Retinal pigment epithelial cell (primary cell): ENCODE measurements at regions not wholly inside any gene's neighbourhood (a gene's known extent, or its start where the extent isn't known, plus 50 kb on each side); places are given as distances from the start of the nearest gene placed in this dataset.

ENCODE experiments used
- DNase-seq: peaks from one replicate; pipeline ENCODE4 v3.0.0-alpha.2; 2010; ENCODE audit warnings: low read depth
- H3K4me3 ChIP-seq: 2 replicates; pipeline ENCODE4 v1.5.1; 2011; ENCODE audit warnings: mild to moderate bottlenecking, low read length, control low read depth, moderate library complexity
- CTCF ChIP-seq: conservative IDR thresholded peaks from 2 replicates; pipeline ENCODE4 v1.5.1; 2011; ENCODE audit warnings: low read depth, low read length, control low read depth, inconsistent platforms

GRCh38 chr2:221704442-221704841 lies 132.3 kb upstream of the EPHA4 start:
- no peak for DNase-seq
- no peak for TF ChIP-seq CTCF
- H3K4me3 ChIP-seq, result no peak overlapping the region

DNA sequence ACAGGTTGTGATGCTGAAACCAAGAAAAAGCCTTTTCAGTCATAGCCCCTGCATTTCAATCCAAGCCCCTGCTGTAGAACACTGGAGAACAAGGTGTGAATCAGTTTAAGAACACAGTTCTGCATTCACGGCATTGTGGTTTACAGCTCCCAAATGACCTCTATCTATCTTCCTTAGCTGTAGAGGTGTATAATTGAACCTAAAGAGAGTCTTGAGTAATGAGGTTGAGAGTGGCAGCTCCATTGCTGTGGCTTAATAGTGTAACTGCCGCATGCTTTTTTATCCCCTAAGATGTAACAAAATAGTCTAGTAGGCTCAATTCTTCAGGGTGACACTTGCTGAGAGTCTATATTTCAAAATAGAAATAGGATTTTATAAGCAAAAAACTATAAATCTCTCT lies 121.3 kb upstream of the EPHA4 start:
- TF ChIP-seq CTCF, result no peak
- no peak for DNase-seq
- no peak overlapping the region for H3K4me3 ChIP-seq

- DNase-seq, result no peak
- H3K4me3 ChIP-seq, result no peak overlapping the region
- TF ChIP-seq CTCF, result no peak
These were observed 119.5 kb upstream of the EPHA4 start for GRCh38 chr2:221691571-221691970.

GRCh38 chr2:221689140-221689539 lies 117.0 kb upstream of the EPHA4 start:
- no peak for DNase-seq
- no peak overlapping the region for H3K4me3 ChIP-seq
- no peak for TF ChIP-seq CTCF

DNA sequence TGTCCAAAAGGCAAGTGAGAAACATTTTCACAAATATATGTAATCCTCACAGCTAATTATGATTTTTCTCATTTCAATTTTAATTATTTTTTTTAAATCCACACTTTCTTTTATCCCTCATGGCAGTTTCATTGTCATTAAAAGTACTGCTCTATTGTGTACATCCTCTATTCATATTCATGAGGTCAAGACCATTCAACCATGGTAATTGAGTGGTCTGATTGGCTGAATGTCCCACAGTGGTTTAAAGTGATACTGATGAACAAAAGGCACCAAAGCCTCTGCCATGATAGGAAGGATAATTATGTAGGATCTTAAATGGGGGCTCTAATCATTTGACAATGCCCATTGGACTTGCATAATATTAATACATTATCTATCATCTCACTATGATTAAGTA lies 108.4 kb upstream of the EPHA4 start:
- H3K4me3 ChIP-seq, result no peak overlapping the region
- TF ChIP-seq CTCF, result no peak
- DNase-seq, result no peak

DNA sequence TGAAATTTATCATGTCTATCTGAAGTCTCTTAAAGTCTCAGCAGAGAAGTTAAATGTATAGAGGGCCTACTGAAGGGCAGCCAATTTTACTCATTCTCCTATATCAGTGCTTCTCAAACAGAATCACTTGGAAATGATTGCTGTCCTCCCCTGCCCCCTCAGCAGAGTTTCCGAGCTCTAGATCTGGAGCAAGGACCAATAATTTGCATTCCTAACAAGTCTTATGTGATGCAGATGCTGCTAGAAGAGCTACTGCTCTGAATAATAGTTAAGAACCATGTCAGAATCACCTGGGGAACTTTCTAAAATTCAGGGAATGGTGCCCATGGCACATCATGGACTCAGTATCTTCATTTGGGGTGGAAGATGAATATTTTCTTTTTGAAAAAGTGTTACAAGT lies 105.6 kb upstream of the EPHA4 start:
- H3K4me3 ChIP-seq, result no peak overlapping the region
- no peak for DNase-seq
- no peak for TF ChIP-seq CTCF

DNA sequence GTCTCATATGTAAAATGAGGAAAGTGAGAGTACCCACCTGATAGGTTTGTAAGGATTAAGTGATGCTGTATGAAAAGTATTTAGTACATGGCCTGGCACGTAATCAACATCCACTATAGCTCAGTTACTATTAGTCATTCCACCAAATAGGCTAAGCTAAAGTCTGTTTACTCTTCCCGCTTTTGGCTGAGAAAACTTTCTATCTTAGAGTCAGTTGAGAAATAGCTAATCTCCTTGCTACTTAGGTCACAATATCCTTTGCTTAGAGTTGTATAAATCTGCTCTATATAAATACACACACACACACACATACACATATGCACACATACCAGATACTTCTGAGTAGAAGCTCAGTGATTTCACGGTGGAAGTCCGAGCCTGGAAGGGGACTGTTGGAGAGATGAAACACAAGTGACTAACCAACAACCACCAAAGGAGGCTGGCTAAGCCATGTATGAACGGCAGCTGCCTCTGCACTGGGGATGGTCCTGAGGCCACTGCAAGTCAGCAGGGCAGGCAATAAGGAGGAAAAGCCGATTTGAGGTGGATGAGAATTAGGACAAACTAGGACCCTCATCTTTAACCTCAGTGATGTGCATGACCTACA lies 104.6 kb upstream of the EPHA4 start:
- no peak for TF ChIP-seq CTCF
- peak; percentile 96 for DNase-seq
- H3K4me3 ChIP-seq, result no peak overlapping the region
